PC-9 (cell line): ENCODE measurements at regions not wholly inside any gene's neighbourhood (a gene's known extent, or its start where the extent isn't known, plus 50 kb on each side); places are given as distances from the start of the nearest gene placed in this dataset.

Source experiments
- EZH2 ChIP-seq: fragments of 200-600 bp; sonication (generic); IDR thresholded peaks from 2 replicates; pipeline ENCODE4 v1.8.0; 2017; ENCODE audit warnings: antibody characterized with exemption, low read depth
- TF ChIP-seq, protein P1 (sequence below): fragments of 200-600 bp; sonication (generic); conservative IDR thresholded peaks from 2 replicates; pipeline ENCODE4 v1.6.1; 2017; ENCODE audit warnings: mixed run types, antibody characterized with exemption, mild to moderate bottlenecking, moderate library complexity

DNA sequence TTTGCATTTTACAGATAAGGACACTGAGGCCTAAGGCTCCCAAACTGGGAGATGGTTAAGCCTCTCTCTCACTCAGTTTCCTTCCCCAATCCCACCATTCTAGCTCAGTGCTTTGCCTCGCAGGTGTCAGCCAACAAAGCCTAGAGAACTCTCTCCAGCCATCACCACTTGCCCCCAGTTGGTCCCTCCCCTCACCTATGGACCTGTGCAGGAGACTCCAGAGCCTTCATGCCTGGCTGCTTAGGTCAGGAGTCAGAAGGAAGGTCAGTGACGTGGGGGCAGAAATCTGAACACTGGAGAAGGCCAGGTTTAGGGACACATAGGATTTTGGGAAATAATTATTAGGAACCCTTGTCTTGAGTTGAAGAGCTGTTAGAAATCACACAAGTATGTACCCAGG lies 295.3 kb downstream of the PTPRU start:
- TF ChIP-seq, protein P1, sequence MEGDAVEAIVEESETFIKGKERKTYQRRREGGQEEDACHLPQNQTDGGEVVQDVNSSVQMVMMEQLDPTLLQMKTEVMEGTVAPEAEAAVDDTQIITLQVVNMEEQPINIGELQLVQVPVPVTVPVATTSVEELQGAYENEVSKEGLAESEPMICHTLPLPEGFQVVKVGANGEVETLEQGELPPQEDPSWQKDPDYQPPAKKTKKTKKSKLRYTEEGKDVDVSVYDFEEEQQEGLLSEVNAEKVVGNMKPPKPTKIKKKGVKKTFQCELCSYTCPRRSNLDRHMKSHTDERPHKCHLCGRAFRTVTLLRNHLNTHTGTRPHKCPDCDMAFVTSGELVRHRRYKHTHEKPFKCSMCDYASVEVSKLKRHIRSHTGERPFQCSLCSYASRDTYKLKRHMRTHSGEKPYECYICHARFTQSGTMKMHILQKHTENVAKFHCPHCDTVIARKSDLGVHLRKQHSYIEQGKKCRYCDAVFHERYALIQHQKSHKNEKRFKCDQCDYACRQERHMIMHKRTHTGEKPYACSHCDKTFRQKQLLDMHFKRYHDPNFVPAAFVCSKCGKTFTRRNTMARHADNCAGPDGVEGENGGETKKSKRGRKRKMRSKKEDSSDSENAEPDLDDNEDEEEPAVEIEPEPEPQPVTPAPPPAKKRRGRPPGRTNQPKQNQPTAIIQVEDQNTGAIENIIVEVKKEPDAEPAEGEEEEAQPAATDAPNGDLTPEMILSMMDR, result no peak
- no peak for TF ChIP-seq EZH2
